H9 (cell line): ENCODE measurements at regions not wholly inside any gene's neighbourhood (a gene's known extent, or its start where the extent isn't known, plus 50 kb on each side); places are given as distances from the start of the nearest gene placed in this dataset.

ENCODE experiments used
- DNase-seq: peaks from one replicate; pipeline ENCODE4 v3.0.0-alpha.2; 2017
- H2AFZ ChIP-seq: one replicate; pipeline ENCODE4 v1.6.1; 2013; ENCODE audit warnings: mild to moderate bottlenecking, low read length, control low read depth, moderate library complexity
- H2AK5ac ChIP-seq: 2 replicates; pipeline ENCODE4 v1.6.1; 2013; ENCODE audit warnings: low read length, control low read depth, mixed read lengths; ENCODE audit not compliant: insufficient read length
- H2BK120ac ChIP-seq: one replicate; pipeline ENCODE4 v1.6.1; 2013; ENCODE audit warnings: low read depth, mild to moderate bottlenecking, low read length, control low read depth, inconsistent platforms; ENCODE audit not compliant: poor library complexity, severe bottlenecking
- H2BK12ac ChIP-seq: 2 replicates; pipeline ENCODE4 v1.6.1; 2013; ENCODE audit warnings: low read length, control low read depth, mixed read lengths, low read depth; ENCODE audit not compliant: insufficient read length
- H2BK15ac ChIP-seq: 2 replicates; pipeline ENCODE4 v1.6.1; 2013; ENCODE audit warnings: low read depth, low read length, control low read depth
- H2BK20ac ChIP-seq: one replicate; pipeline ENCODE4 v1.6.1; 2013; ENCODE audit warnings: low read depth, mild to moderate bottlenecking, low read length, control low read depth, inconsistent platforms; ENCODE audit not compliant: poor library complexity, severe bottlenecking
- H2BK5ac ChIP-seq: 2 replicates; pipeline ENCODE4 v1.6.1; 2013; ENCODE audit warnings: low read length, control low read depth, mixed read lengths; ENCODE audit not compliant: insufficient read length
- H3K14ac ChIP-seq: 2 replicates; pipeline ENCODE4 v1.6.1; 2013; ENCODE audit warnings: low read length, control low read depth; ENCODE audit not compliant: insufficient read depth
- H3K18ac ChIP-seq: 2 replicates; pipeline ENCODE4 v1.6.1; 2013; ENCODE audit warnings: low read depth, mild to moderate bottlenecking, mixed read lengths, low read length, control low read depth; ENCODE audit not compliant: insufficient read length
- H3K23ac ChIP-seq: 2 replicates; pipeline ENCODE4 v1.6.1; 2013; ENCODE audit warnings: low read length, control low read depth, mixed read lengths, low read depth; ENCODE audit not compliant: insufficient read length
- H3K23me2 ChIP-seq: 2 replicates; pipeline ENCODE4 v1.6.1; 2013; ENCODE audit warnings: low read depth, mild to moderate bottlenecking, mixed read lengths, low read length, control low read depth; ENCODE audit not compliant: insufficient read length, poor library complexity, severe bottlenecking
- H3K27ac ChIP-seq: 2 replicates; pipeline ENCODE4 v1.5.1; 2013; ENCODE audit warnings: low read length, control low read depth, mixed read lengths, low read depth; ENCODE audit not compliant: insufficient read length
- H3K27me3 ChIP-seq: 2 replicates; pipeline ENCODE4 v1.6.1; 2013; ENCODE audit warnings: low read length, control low read depth, inconsistent platforms; ENCODE audit not compliant: insufficient read depth
- H3K4ac ChIP-seq: 2 replicates; pipeline ENCODE4 v1.6.1; 2013; ENCODE audit warnings: low read depth, mild to moderate bottlenecking, control low read depth, inconsistent platforms, low read length, moderate library complexity
- H3K4me1 ChIP-seq: 2 replicates; pipeline ENCODE4 v1.6.1; 2013; ENCODE audit warnings: low read length, control low read depth, inconsistent platforms; ENCODE audit not compliant: insufficient read depth
- H3K4me2 ChIP-seq: 2 replicates; pipeline ENCODE4 v1.6.1; 2013; ENCODE audit warnings: low read length, control low read depth, mixed read lengths; ENCODE audit not compliant: insufficient read length, insufficient read depth
- H3K56ac ChIP-seq: 2 replicates; pipeline ENCODE4 v1.6.1; 2013; ENCODE audit warnings: low read depth, mild to moderate bottlenecking, mixed read lengths, low read length, control low read depth; ENCODE audit not compliant: insufficient read length
- H3K79me1 ChIP-seq: 2 replicates; pipeline ENCODE4 v1.6.1; 2013; ENCODE audit warnings: low read depth, mild to moderate bottlenecking, moderate library complexity, low read length, control low read depth, inconsistent platforms; ENCODE audit not compliant: insufficient read depth, poor library complexity, severe bottlenecking
- H3K79me2 ChIP-seq: 2 replicates; pipeline ENCODE4 v1.6.1; 2013; ENCODE audit warnings: low read length, control low read depth, inconsistent platforms; ENCODE audit not compliant: insufficient read depth
- H3K9ac ChIP-seq: 2 replicates; pipeline ENCODE4 v1.6.1; 2013; ENCODE audit warnings: low read length, control low read depth, mixed read lengths; ENCODE audit not compliant: insufficient read length; ENCODE audit errors: extremely low read depth
- H3K9me3 ChIP-seq: one replicate; pipeline ENCODE4 v1.6.1; 2013; ENCODE audit warnings: low read depth, low read length, inconsistent platforms; ENCODE audit not compliant: control insufficient read depth
- H3T11ph ChIP-seq: one replicate; pipeline ENCODE4 v1.6.1; 2013; ENCODE audit warnings: mild to moderate bottlenecking, low read length, control low read depth, inconsistent platforms
- H4K20me1 ChIP-seq: one replicate; pipeline ENCODE4 v1.6.1; 2013; ENCODE audit not compliant: control insufficient read depth, insufficient read length, insufficient read depth
- H4K5ac ChIP-seq: 2 replicates; pipeline ENCODE4 v1.6.1; 2013; ENCODE audit warnings: low read depth, mild to moderate bottlenecking, mixed read lengths, low read length, control low read depth; ENCODE audit not compliant: insufficient read length
- H4K8ac ChIP-seq: replicated peaks from 2 replicates; pipeline ENCODE4 v1.6.1; 2013; ENCODE audit warnings: low read length, control low read depth, mixed read lengths, low read depth; ENCODE audit not compliant: insufficient read length
- H4K91ac ChIP-seq: 2 replicates; pipeline ENCODE4 v1.6.1; 2013; ENCODE audit warnings: low read depth, mild to moderate bottlenecking, moderate library complexity, mixed read lengths, low read length, control low read depth; ENCODE audit not compliant: insufficient read length
- H3K27ac Mint-ChIP-seq, 3 experiments: 2 replicates in 2 of 3; 3 replicates in 1 of 3; pipeline ENCODE4 v1.8.0; 2020 to 2021; ENCODE audit warnings: mixed read lengths in 3 of 3, mild to moderate bottlenecking in 1 of 3, moderate library complexity in 1 of 3
- H3K27me3 Mint-ChIP-seq: 2 replicates; pipeline ENCODE4 v1.8.0; 2021; ENCODE audit warnings: low read depth, mild to moderate bottlenecking, moderate library complexity, mixed read lengths
- H3K36me3 Mint-ChIP-seq, 3 experiments: 2 replicates in 2 of 3; 3 replicates in 1 of 3; pipeline ENCODE4 v1.8.0; 2020 to 2021; ENCODE audit warnings: low read depth in 3 of 3, mixed read lengths in 3 of 3; ENCODE audit not compliant: insufficient read depth in 1 of 3
- H3K4me1 Mint-ChIP-seq, 2 experiments: 2 replicates each; pipeline ENCODE4 v1.8.0; 2020; ENCODE audit warnings: mixed read lengths in 2 of 2
- H3K4me3 Mint-ChIP-seq, 2 experiments: 2 replicates in 1 of 2; 3 replicates in 1 of 2; pipeline ENCODE4 v1.8.0; 2020 to 2021; ENCODE audit warnings: mild to moderate bottlenecking in 2 of 2, mixed read lengths in 2 of 2, moderate library complexity in 1 of 2
- H3K9me3 Mint-ChIP-seq, 2 experiments: 2 replicates in 1 of 2; 3 replicates in 1 of 2; pipeline ENCODE4 v1.8.0; 2020; ENCODE audit warnings: mild to moderate bottlenecking in 2 of 2, mixed read lengths in 2 of 2, moderate library complexity in 1 of 2
- WGBS: extraction: QIAGEN DNeasy Blood & Tissue Kit; methylation state at CpG from one replicate; pipeline ENCODE4 v1.1.7; 2013; ENCODE audit warnings: missing lambda C conversion rate, low lambda C conversion rate, mixed read lengths; ENCODE audit not compliant: insufficient read length; ENCODE audit errors: extremely low coverage; 5-methylcytosine and 5-hydroxymethylcytosine counted together
- TF ChIP-seq, protein P1 (sequence below): fragments of 200-600 bp; sonication (generic); conservative IDR thresholded peaks from 3 replicates; pipeline ENCODE4 v1.8.0; 2021; ENCODE audit warnings: antibody characterized with exemption, mild to moderate bottlenecking

DNA sequence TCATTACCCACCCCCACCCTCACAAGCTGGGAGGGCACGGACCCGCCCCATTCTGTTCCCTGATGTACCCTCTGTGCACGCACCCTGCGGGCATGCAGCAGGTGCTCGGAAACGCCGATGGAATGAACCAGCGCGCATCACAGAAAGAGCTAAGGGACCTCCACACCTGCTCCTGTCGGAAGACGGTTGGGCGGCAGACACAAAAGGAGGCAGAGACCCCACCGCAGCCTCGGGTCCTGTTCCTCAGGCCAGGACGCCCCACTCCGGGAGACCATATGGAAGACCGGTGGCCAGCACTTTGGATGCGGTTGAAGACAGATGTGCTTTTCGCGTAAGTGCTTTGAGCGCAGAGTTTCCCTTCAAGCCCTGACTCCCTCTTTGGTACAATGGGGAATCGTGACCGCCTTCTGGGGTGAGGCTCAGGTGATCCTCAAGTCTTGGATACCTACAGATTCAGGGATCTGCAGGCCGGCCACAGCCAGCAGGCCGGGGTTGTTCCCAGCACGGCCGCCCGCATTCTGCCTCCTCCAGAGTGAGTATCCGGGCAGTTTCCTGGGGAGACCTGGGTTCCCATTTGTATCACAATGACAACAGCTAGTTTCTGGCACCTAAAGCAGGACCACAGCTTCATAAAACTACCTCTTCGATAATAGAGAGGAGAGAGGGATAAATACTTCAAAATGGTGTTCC, 123.1 kb downstream of the FOXL1 start:
- H3K9ac ChIP-seq = no peak overlapping the region
- no peaks in the 10 kb centered on the region for H4K20me1 ChIP-seq
- H3K4me2 ChIP-seq = no peak overlapping the region
- no peak overlapping the region for H3K18ac ChIP-seq
- H3K27me3 ChIP-seq = no peaks in the 10 kb centered on the region
- TF ChIP-seq, protein P1, sequence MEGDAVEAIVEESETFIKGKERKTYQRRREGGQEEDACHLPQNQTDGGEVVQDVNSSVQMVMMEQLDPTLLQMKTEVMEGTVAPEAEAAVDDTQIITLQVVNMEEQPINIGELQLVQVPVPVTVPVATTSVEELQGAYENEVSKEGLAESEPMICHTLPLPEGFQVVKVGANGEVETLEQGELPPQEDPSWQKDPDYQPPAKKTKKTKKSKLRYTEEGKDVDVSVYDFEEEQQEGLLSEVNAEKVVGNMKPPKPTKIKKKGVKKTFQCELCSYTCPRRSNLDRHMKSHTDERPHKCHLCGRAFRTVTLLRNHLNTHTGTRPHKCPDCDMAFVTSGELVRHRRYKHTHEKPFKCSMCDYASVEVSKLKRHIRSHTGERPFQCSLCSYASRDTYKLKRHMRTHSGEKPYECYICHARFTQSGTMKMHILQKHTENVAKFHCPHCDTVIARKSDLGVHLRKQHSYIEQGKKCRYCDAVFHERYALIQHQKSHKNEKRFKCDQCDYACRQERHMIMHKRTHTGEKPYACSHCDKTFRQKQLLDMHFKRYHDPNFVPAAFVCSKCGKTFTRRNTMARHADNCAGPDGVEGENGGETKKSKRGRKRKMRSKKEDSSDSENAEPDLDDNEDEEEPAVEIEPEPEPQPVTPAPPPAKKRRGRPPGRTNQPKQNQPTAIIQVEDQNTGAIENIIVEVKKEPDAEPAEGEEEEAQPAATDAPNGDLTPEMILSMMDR = no peak
- Mint-ChIP-seq H3K27ac (peak overlapping the region in 1 of 3 experiments; percentile 76; a peak in 2 of 7 replicates), H3K4me3 (no peak overlapping the region), H3K27me3 (peaks cover 14% of the 10 kb centered on the region), H3K9me3 (peaks cover 5% of the 10 kb centered on the region in 2 experiments; a peak in 4 of 5 replicates), H3K4me1 (peaks cover 5 to 6% of the 10 kb centered on the region in 2 experiments; a peak in 3 of 4 replicates), H3K36me3 (peaks cover 0 to 4% (median 0%) of the 10 kb centered on the region in 3 experiments; a peak in 4 of 7 replicates)
- no peaks in the 10 kb centered on the region for H3K79me2 ChIP-seq
- H4K5ac ChIP-seq = no peak overlapping the region
- H3K23ac ChIP-seq = no peak overlapping the region
- H3K4me1 ChIP-seq = no peaks in the 10 kb centered on the region
- H2BK20ac ChIP-seq = no peak overlapping the region
- no CpG with 5 or more reads among the region's 30 CpGs for WGBS
- no peak overlapping the region for H3T11ph ChIP-seq
- no peak overlapping the region for H2AFZ ChIP-seq
- no peak overlapping the region for H3K27ac ChIP-seq
- H4K8ac ChIP-seq = no peak overlapping the region
- no peak overlapping the region for H2BK15ac ChIP-seq
- no peak overlapping the region for H3K14ac ChIP-seq
- no peaks in the 10 kb centered on the region for H3K79me1 ChIP-seq
- DNase-seq = no peak
- H2BK12ac ChIP-seq = no peak overlapping the region
- no peaks in the 10 kb centered on the region for H3K9me3 ChIP-seq
- no peak overlapping the region for H2AK5ac ChIP-seq
- H4K91ac ChIP-seq = no peak overlapping the region
- H2BK5ac ChIP-seq = no peak overlapping the region
- H3K4ac ChIP-seq = no peak overlapping the region
- no peak overlapping the region for H2BK120ac ChIP-seq
- no peaks in the 10 kb centered on the region for H3K23me2 ChIP-seq
- no peak overlapping the region for H3K56ac ChIP-seq
